Stimulated activated CD8-positive, alpha-beta memory T cell treated with anti-CD3 and anti-CD28 coated beads, Interleukin-4, amount 100 ng/mL, for 48 hours (primary cell): ENCODE measurements at regions not wholly inside any gene's neighbourhood (a gene's known extent, or its start where the extent isn't known, plus 50 kb on each side); places are given as distances from the start of the nearest gene placed in this dataset.
A peak's percentile ranks its signal among the peaks of the same experiment; 100 is the strongest.

ENCODE experiments used
- DNase-seq: peaks from one replicate; pipeline ENCODE4 v3.0.0-alpha.2; 2020

- no peak for DNase-seq
These were observed 234.9 kb upstream of the STARD13 start for GRCh38 chr13:33520468-33520839.

GRCh38 chr13:33524086-33524485, 238.5 kb upstream of the STARD13 start:
- DNase-seq, result no peak

GRCh38 chr13:33525763-33526162, 240.2 kb upstream of the STARD13 start:
- no peak for DNase-seq

- DNase-seq, result no peak
These were observed 241.2 kb upstream of the STARD13 start for GRCh38 chr13:33526718-33527117.

DNA sequence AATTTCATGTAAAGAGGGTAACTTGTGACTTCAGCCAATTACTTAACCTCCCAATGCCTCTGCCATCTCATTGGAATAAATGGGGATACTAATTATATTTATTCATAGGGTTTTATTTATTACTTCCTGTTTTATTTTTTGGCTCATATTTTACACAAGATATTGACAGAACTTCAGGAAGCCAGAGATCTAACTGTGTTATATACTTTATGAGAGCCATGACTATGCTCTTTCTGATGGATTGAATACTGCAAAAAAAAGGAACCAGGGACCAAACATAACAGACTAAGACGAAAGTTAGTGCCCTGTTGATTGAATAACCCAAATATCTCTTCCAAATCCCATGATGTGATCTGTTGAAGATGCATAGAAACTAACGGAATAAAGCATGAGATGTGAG, 243.3 kb upstream of the STARD13 start:
- no peak for DNase-seq

DNA sequence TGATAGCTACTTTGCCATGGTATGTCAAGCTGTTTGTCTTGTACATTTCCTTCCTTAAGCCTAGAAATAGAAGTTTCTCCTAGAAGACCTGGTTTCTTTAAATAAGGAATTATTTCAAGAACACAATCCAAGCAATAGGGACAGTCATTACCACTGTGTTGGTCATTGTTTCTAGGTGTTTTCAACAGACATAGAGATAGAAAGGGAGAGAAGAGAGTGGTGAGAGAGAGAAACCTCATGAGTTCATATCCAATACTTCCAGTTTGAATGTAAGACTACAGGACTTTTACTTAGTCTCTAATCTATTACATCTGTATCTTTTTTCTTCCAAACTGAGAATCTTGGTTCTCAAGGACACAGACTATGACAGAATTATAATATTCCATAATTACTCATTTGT, 245.9 kb upstream of the STARD13 start:
- DNase-seq, result no peak

GRCh38 chr13:33535061-33535460, 249.5 kb upstream of the STARD13 start:
- DNase-seq, result no peak

DNA sequence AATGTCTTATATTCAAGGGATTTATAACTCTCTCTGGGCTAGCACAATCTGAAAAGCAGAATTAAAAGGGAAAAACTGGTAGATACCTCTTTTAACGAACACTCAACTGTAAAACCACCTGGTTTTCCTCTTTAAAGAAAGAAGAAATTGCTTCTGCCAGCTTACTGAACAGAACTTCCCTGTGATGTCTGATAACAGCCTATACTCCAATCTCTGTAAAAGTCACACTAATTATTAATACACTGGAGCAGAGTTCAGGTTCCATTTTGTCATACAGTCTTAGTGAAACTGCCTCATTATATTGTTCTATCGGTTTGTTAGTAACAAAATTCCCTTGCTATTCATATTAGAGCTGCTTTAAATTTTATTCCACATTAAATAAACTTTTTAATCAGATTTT, 251.0 kb upstream of the STARD13 start:
- no peak for DNase-seq

DNA sequence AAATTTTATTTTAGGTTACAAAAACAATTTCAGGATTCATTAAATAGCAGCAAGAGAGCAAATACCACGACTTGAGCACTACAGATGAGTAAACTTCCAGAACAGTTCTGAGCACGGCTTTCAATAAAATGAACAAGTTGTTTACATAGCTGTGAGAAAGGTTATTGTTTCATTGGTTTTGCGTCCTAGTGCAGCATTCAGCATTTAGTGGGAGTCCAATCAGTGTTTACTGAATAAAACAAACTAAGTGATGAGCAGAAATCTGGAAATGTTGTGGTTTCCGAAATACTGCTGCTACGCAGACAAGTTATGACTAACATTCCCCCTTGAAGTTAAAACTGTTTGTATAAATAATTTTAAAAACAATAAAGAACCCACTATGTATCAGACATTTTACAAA, 251.5 kb upstream of the STARD13 start:
- no peak for DNase-seq

DNA sequence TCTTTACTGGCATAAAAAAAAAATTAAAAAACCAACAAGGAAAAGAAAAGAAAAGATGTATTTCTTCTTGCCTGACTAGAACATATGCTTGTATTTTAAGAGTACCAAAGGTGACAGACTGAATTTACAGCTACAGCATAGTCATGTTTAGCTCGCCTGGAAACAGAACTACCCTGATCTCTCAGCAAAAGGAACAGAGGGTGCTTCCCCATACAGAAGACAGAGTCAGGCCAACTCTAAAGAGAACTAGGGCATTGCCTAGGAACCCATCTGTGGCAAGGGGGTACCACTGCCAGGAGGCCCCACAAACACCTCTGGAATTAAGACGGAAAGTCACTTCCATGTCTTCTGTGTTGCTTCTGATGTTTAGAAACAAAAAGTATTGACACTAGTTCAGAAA, 252.1 kb upstream of the STARD13 start:
- no peak for DNase-seq

- no peak for DNase-seq
These were observed 255.9 kb upstream of the STARD13 start for GRCh38 chr13:33541456-33541855.

DNA sequence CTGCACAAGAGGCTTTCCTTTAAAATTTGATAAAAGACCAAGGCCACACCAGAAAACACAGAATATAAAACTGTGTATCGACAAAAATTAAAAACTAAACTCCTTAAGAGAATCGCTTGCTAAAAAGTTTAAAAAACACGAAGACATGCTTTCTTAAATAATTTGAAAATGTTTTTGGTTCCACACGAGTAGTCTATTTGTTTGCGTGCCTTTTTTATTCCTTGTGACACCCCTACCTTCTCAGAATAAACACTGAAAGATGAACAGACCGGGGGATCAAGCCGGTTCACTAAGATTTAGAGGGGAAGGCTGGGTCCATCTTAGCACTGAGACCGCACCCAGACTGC, 256.4 kb upstream of the STARD13 start:
- no peak for DNase-seq

- peak; percentile 98 for DNase-seq
These were observed 256.9 kb upstream of the STARD13 start for GRCh38 chr13:33542309-33543088.

GRCh38 chr13:33543089-33543459, 257.5 kb upstream of the STARD13 start:
- no peak for DNase-seq

DNA sequence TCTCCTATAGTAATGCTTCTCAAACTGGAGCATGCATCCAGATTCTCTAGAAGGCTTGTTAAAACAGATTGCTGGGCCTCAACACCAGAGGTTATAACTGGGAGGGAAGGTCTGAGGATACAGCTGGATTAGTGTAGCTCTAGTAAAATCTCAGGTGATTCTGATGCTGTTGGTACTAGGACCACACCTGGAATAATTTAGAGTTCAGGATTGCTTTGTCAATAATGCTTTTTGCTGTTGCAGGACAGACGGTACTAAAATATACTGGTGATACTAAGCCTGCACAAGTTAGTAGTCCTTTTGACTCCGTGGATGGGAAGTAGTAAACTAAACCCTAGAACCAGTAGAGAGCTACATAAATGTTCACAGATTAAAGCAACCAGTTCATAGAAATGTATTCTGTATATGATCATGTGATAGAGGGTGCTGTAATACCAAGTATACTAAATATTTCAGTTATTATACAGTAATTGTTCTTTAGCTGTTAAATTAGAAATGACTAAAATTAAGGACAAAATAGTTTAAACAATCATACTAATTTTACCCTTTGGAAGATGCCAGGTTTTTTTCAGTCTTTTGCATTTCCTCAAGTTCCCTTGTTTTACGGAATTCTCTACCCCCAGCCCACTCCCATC, 258.2 kb upstream of the STARD13 start:
- no peak for DNase-seq

- DNase-seq, result no peak
These were observed 258.8 kb upstream of the STARD13 start for GRCh38 chr13:33544308-33544707.

GRCh38 chr13:33545492-33545891, 259.9 kb upstream of the STARD13 start:
- DNase-seq, result no peak

DNA sequence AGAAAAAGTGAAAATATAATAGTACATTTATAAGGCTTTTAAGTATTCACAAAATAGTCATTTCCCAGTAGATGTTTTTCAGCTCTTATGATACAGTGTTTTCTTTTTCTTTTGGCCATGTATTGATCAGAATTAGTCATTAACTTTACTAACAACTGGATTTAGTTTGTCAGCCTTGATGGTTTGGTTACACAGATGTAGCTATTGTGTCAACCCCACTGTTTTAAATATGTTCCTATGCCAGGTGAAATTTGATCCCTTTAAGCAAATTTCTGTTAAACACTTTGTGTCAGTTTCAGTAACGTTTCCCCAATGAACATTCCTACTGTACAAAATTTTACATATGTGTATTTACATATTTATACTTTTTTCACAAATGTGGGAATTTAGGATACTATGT, 261.5 kb upstream of the STARD13 start:
- DNase-seq, result no peak

- DNase-seq, result no peak
These were observed 262.5 kb upstream of the STARD13 start for GRCh38 chr13:33548069-33548468.

- no peak for DNase-seq
These were observed 264.7 kb upstream of the STARD13 start for GRCh38 chr13:33550276-33550675.

- DNase-seq, result no peak
These were observed 265.3 kb upstream of the STARD13 start for GRCh38 chr13:33550885-33551284.

DNA sequence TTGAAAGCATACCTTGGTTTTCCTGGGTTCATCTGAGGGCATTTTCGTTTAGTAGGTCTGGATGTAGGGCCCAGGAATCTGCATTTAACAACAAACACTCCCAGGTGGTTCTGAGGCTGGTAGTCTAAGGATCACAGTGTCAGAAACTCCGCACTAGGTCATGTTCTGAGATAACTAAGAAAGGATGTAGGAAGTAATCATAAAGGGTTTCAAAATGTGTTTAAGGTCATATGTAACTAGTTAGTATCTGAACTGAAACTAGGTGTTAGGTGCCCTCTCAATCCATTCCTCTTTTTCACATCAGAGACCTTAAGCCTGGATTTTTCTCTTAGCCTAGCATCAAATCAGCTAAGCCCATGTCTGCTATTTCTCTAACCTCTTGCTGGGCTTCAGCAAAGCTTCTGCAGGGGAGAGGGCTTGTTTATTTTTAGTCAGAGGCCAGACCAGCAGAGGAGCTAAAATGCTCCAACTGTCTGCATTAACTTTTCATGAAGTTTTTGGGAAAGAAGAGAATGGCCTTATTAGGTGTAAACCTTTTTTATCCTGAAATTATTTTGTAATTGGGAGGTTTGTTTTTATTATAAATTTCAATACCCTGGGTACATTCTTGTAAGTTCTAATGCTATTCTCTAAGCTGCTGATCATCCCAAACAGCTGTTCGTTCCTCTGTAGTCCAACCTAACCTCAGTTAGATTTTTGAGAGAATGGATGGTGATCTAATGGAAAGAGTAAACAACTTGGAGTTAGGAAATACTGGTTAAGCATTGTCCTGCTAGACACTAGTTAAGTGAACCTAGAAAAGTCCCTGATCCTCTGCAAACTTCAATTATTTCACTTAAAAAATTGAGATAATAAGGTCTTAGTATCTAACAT, 262.8 kb upstream of the RFC3 start:
- no peak for DNase-seq

DNA sequence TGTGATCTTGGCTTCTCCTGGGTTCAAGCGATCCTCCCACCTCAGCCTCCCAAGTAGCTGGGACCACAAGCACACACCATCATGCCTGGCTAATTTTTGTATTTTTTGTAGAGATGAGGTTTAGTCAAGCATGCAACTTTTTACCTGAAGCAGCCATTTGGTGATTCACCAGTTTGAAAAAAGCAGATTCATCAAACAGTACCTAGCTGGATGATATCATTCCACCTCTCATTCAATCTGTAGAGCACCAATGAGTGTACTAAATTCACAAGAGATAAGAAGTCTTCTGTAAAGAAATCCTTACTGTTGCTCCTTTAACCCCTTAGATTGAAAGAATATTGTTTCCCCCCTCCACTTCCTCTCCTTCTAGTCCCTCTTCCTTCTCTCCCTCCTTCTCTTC, 261.1 kb upstream of the RFC3 start:
- no peak for DNase-seq

DNA sequence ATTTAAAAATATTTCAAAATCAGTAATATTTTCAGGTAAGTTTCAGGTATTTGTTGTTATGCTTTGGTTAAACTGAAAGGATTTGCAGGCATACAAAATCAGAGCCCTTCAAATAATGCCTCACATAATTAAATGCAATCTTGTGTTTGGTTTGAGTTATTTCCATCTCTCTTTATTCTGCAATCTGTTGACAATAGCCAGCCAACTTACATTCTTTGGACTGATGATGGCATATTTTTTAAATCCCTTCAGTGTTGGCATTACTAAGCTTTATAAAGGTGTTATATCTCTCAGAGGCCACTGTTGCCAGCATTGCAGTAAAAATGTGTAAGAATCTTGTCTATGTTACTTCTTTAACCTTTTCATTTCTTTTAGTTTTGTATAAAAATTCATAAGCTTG, 257.2 kb upstream of the RFC3 start:
- DNase-seq, result no peak
